GM12878 (cell line): ENCODE measurements at regions not wholly inside any gene's neighbourhood (a gene's known extent, or its start where the extent isn't known, plus 50 kb on each side); places are given as distances from the start of the nearest gene placed in this dataset.

Experiments
- EP300 ChIP-seq, 2 experiments: fragments of 150-350 bp in 1 of 2; IDR thresholded peaks; 2 replicates each; pipeline ENCODE4 v1.6.1; 2011 to 2012; ENCODE audit warnings: low read depth in 2 of 2, low read length in 2 of 2, borderline replicate concordance in 1 of 2, improper control_type of control experiment in 1 of 2, inconsistent platforms in 1 of 2; ENCODE audit not compliant: control insufficient read depth in 1 of 2
- FOS ChIP-seq: IDR thresholded peaks from 3 replicates; pipeline ENCODE4 v1.6.1; 2011; ENCODE audit warnings: borderline replicate concordance; ENCODE audit not compliant: insufficient read length; ENCODE audit errors: extremely low read depth
- GATAD2B ChIP-seq: fragments of 450-650 bp; conservative IDR thresholded peaks from 2 replicates; pipeline ENCODE4 v1.6.1; 2017; ENCODE audit warnings: low read depth, mild to moderate bottlenecking, moderate library complexity
- KDM1A ChIP-seq: fragments of 200-600 bp; sonication (generic); IDR thresholded peaks from 2 replicates; pipeline ENCODE4 v1.6.1; 2016; ENCODE audit warnings: borderline replicate concordance
- MTA3 ChIP-seq: IDR thresholded peaks from 2 replicates; pipeline ENCODE4 v1.6.1; 2012; ENCODE audit warnings: low read length, inconsistent platforms, borderline replicate concordance
- NRF1 ChIP-seq: conservative IDR thresholded peaks from 2 replicates; pipeline ENCODE4 v1.6.1; 2011; ENCODE audit warnings: mild to moderate bottlenecking, low read depth, low read length, improper control_type of control experiment
- PRDM15 ChIP-seq: fragments of 450-650 bp; formaldehyde crosslinking; IDR thresholded peaks from 2 replicates; pipeline ENCODE4 v1.4.0; 2020; ENCODE audit warnings: mild to moderate bottlenecking, moderate library complexity
- SPI1 ChIP-seq: IDR thresholded peaks from 2 replicates; pipeline ENCODE4 v1.6.1; 2011; ENCODE audit warnings: low read depth, mild to moderate bottlenecking, low read length, moderate library complexity, borderline replicate concordance; ENCODE audit not compliant: insufficient read depth
- YY1 ChIP-seq: IDR thresholded peaks from 2 replicates; pipeline ENCODE4 v1.6.1; 2011; ENCODE audit warnings: low read depth, mild to moderate bottlenecking, low read length

- no peak for TF ChIP-seq PRDM15
- TF ChIP-seq EP300 (IDR thresholded peaks at IDR 0.05; ENCODE audit: borderline replicate concordance in 1 of 2, control insufficient read depth in 1 of 2, low read depth in 2 of 2, low read length in 2 of 2), result no peak
- no peak for TF ChIP-seq SPI1
- no peak for TF ChIP-seq NRF1
- TF ChIP-seq GATAD2B, result no peak
- TF ChIP-seq KDM1A, result no peak
- no peak for TF ChIP-seq YY1
- no peak for TF ChIP-seq FOS
- no peak for TF ChIP-seq MTA3
These were observed 221.2 kb upstream of the B3GAT1 start (continued) for GRCh38 chr11:134633276-134633675.
